Ammon's horn (tissue), 1 donor: ENCODE measurements at regions not wholly inside any gene's neighbourhood (a gene's known extent, or its start where the extent isn't known, plus 50 kb on each side); places are given as distances from the start of the nearest gene placed in this dataset.

Source experiments
- DNase-seq: peaks from one replicate; pipeline ENCODE4 v3.0.0-alpha.2; 2016; ENCODE audit warnings: low spot score

GRCh38 chr19:31981545-31981944 is 363.9 kb upstream of the ZNF507 start:
- no peak for DNase-seq

DNA sequence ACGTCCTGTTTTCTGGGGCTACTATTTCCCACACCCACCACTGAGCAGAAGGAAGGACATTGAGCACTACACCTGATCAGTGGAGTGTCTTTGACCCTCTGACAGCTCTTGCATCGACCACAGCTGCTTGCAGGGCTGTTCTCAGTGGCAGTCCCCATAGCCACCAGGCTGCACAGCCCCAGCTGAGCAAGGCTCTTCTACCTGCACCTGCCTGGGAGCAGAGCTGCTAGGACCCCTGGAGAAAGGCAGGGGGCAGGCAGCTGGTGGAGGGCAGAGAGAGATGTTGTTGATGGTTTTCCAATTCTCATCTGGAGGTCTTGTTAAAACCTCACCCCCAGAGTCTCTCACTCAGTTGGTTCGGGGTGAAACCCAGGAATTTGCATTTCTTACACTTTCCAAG is 361.8 kb upstream of the ZNF507 start:
- no peak for DNase-seq

DNA sequence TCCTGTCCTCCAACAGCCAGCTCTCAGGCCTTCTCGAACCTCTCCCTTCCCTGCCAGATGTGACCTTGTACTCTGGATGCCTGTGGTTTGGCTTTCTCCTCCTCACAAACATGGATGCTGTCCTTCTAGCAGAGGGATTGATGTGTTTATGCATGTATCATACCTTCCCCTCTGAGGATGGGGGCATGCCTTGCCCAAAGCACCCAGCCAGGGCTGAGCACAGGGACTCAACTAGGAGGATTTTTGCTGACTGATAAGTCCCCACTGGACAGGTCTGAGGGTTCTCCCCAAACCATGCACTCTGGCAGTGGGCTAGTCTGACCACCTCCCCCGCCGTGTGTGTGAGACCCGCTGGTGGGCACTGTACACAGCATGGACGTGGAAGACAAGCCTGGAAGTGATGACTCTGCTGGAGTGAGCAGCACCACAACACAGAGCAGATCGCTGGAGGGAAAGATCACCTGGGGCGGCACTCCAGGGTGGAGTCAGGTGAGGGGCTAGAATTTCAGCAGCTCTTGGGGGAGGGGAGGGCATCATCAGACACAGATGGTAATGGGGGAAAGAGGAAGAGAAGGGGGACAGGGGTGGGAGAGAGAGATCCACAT is 360.3 kb upstream of the ZNF507 start:
- no peak for DNase-seq

DNA sequence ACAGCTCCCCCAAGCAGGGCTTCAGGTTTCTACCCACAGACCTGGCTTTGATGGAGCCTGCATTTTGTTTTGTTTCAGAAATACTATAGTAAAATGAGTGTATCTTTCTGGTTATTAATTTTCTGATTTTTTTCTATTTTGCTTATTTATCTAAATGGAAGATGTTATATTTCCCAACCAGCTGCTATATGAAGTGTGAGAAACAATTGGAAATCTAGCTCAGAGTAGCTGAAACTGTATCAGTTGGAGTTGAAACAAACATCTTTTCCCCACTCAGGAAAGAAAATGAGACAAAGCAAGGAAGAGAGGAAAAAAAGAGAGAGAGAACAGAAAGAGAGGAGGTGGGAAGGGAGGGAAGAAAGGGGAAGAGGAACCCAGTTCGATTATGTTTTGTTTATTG is 358.5 kb upstream of the ZNF507 start:
- no peak for DNase-seq

DNA sequence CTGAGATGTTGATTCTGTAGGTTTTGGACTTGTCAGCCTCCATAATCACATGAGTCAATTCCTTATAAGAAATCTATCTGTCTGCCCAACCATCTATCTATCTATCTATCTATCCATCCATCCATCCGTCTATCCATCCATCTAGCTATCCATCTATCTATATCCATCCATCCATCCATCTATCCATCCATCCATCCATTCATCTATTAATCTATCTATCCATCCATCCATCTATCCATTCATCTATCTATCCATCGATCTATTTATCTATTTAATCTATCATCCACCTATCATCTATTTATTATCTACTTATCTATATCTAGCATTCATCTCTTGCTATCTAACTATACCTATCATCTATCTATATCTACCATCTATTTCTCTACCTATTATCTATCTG is 357.2 kb upstream of the ZNF507 start:
- DNase-seq, result no peak

- DNase-seq, result peak; percentile 28
Measured at GRCh38 chr19:31991984-31992655, 353.3 kb upstream of the ZNF507 start.

DNA sequence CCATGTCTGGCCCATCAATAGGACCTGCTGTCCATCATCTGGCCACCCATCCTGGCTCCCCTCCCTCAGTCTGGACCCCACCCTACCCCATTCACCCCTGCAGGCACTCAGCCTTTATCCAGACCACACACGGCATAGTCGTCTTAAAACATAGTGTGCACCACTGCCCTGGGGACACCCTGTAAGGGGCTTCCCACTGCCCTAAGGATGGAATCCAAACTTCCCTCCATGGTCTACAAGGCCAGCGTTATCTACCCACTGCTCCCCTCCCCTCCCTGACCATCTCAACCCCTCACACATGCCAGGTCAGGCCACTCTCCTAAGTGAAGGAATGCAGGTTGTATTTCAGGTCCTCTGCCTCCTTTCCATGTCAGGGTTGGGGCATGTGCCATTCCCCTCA is 352.7 kb upstream of the ZNF507 start:
- DNase-seq, result no peak

- no peak for DNase-seq
Measured at GRCh38 chr19:31995546-31995945, 349.9 kb upstream of the ZNF507 start.

DNA sequence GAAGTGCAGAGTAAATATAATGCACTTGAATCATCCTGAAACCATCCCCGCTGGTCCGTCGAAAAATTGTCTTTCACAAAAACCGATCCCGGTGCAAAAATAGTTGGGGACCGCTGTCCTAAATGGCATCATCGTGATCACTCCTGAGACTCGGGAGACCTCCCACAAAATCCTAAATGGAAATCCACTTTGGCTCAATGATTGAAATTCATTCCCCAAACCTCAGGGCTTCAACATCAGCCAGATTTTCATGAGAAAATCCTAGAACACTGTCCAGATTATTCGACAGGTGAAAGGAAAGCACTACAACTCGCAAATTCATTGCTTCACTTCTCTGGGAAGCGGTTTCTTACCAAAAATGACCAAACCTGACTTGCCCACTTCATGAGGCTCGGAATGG is 335.3 kb upstream of the ZNF507 start:
- no peak for DNase-seq

DNA sequence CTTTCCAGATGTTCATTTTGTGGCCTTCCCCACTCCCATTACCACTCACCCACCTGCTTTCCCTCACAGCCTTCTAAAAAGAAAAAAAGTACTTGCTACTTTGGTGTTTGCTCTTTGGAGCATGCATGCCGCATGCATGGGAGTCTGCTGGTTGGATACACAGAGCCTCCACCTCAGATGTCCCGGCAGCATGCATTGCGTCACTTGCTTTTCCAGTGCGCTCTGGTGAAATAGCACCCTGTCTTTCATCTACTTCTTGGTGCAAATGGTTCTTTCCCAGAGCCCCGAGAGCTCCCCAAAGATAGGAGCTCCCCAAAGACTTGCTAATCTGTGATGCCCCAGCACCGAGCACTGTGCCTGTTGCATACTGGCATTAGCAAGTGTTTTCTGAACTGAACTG is 333.2 kb upstream of the ZNF507 start:
- no peak for DNase-seq

- no peak for DNase-seq
Measured at GRCh38 chr19:32012886-32013631, 332.4 kb upstream of the ZNF507 start.

- DNase-seq, result no peak
Measured at GRCh38 chr19:32017176-32017953, 328.0 kb upstream of the ZNF507 start.

GRCh38 chr19:32018014-32018413 is 327.4 kb upstream of the ZNF507 start:
- DNase-seq, result peak; percentile 69

DNA sequence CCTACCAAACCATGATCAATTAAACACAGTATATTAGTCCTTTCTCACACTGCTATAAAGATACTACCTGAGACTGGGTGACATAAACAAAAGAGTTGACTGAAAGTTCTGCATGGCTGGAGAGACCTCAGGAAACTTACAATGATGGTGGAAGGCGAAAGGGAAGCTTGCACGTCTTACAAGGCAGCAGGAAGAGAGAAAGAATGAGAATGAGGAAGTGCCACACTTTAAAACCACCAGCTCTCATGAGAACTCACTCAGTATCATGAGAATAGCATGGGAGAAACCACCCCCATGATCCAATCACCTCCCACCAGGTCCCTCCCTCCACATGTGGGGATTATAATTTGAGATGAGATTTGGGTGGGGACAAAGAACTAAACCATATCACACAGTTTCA is 324.9 kb upstream of the ZNF507 start:
- no peak for DNase-seq

- DNase-seq, result no peak
Measured at GRCh38 chr19:32022044-32022640, 323.3 kb upstream of the ZNF507 start.

DNA sequence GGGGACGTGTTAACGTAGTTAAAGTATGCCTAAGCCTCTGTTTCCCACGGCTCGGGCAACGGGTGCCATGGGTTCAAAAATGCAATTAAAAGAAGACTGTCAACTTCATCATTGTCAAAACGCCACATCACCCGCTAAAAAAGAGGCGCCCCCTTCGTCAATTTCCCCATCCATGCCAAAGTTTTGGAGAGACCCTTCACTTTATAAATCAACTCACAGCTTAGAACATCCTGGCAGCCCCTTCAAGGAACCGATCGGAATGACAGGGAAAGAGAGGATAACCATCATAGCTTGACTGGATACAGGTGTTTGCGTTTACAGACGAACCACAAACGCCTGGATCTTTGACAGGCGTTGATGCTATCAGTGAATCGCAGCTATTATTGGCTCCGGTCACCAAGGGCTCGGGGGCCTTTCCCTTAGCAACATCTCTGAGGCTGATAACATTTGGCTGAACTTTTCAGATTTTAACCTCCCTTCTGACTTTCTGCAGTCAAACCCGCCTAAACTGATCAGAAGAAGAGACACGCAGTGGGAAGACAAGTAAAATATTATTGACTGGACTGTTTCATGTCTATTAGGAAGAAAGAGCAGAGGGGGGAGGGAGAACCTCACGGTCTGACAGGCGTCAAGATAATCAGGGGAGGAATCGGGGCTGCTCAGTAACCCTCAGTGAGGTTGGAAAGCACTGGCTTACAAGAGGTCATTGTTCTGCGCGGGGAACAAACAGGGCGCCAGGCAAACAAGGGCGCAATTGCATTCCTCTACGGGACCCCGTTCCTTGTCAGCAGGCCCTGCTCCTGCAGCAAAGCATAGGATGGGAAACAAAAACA is 322.5 kb upstream of the ZNF507 start:
- no peak for DNase-seq

- no peak for DNase-seq
Measured at GRCh38 chr19:32023564-32023832, 321.9 kb upstream of the ZNF507 start.

DNA sequence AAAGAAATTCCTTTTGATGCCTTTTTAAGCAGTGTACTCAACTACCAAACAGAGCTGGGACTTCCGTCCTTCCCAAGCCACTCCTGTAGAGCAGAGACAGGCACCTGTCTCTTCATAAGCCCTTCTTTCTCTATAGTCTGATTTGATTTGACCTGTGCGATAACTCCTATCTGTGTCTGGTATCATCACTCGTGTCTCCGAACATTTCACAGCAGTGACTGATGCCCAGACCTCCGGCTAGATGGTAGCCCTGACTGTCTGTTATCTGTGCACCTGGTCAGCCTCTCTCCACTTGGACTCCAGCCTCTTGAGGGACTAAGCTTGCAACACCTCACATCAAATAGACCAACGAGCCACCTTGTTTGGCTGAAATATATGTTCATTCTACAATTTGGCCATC is 316.2 kb upstream of the ZNF507 start:
- DNase-seq, result no peak

- no peak for DNase-seq
Measured at GRCh38 chr19:32032561-32032960, 312.8 kb upstream of the ZNF507 start.

DNA sequence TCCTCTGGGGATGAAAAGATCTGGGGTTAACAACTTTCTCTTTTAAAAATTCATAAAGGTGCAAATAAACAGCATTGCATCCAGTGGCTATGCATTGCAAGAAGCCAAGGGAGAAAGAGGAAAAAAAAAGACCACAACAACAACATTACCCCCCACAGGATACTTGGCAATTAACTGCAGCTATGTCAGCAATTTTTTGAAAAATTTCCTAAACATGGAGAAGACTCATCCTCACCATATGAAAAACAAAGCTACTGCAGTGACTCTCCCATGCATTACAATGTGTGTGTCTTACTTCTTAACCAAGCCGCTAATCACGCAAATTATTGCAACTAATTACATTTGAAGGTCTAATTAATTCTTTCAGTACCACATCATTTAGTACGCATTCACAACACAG is 309.8 kb upstream of the ZNF507 start:
- DNase-seq, result no peak
